GM19452 (cell line): ENCODE measurements at regions not wholly inside any gene's neighbourhood (a gene's known extent, or its start where the extent isn't known, plus 50 kb on each side); places are given as distances from the start of the nearest gene placed in this dataset.
"Not testable (repeated sequence)": the region's sequence is repeated elsewhere in the genome, so short reads cannot be mapped to it uniquely, and the experiment has no call there.

Experiments
- ATAC-seq: cut with Tn5 transposase; IDR thresholded peaks from one replicate; pipeline ENCODE4 v1.9.1; 2021; ENCODE audit not compliant: unreplicated experiment

DNA sequence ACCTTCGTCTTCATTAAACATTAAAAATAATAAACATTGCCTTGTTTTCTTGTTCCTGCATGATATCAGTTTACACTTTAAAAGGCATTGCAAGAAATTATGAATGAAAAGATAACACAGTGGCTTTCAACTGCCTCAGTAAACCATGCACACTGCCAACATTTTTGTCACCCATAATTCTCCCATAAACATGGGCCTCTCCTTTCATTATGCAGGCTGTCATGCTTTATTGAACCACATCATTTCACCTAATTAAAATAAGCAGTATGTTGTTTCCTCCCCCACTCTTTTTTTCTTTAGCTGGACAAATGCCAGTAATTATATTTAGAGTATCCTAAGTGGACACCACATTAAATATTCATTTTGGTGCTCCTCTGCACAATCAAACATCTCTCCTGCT, 1566.5 kb upstream of the SLC10A2 start:
- ATAC-seq = no peak

DNA sequence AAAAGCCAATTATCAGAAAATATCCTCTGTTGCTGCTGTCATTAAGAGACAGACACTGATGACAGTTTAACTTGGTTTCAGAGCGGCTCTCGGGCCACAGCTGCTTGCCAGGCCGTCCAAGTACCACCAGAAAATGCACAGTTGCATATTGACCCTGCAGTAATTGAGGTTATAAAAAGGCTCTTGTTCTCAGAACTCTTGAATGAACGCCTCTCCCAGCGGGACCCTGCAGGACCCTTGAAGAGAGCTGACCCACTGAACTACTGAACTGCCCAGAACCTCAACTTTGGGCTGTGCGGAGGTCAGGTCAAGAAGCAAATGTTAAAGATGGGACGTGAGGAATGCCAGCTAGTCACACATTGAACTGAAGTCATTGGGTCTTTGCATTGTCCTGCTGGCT, 1559.0 kb upstream of the SLC10A2 start:
- no peak for ATAC-seq

DNA sequence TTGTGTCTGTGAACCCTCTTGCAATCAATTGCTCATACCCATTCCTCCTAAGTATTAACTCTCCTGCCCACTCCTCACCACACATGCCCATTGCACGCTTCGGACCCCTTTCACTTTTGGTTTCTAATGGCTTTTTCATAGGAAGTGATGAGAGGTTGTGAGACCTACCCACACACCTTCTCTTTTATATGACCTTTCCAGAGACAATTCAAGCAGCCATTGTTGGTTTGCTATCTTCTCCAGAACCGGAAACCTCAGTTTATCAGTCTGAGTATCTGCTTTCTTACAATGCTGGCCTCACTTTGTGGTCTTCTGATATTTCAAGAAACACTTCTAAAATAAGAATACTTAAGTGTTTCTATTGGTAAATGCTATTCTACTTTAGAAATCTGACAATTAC, 1550.8 kb upstream of the SLC10A2 start:
- ATAC-seq = no peak

- ATAC-seq = no peak
Observed at GRCh38 chr13:104614361-104615145, 1548.3 kb upstream of the SLC10A2 start.

DNA sequence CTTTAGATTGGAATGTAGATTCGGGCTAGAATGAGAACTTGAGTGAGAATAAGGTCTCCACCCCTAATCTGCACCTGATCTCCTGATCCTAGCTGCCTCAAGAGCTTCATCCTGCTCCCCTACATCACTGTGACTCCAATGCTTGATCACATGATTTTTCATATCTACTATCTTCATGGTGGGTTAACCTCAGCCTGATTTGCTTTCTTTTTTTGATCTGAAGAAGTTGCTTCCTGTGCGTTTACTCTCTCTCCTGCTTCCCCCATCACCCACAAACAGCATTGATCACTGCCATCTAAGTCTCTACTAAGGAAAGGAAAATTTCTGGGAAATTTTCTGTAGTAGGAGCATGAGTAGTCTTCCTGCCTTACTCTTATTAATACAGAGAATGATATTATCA, 1542.1 kb upstream of the SLC10A2 start:
- no peak for ATAC-seq

DNA sequence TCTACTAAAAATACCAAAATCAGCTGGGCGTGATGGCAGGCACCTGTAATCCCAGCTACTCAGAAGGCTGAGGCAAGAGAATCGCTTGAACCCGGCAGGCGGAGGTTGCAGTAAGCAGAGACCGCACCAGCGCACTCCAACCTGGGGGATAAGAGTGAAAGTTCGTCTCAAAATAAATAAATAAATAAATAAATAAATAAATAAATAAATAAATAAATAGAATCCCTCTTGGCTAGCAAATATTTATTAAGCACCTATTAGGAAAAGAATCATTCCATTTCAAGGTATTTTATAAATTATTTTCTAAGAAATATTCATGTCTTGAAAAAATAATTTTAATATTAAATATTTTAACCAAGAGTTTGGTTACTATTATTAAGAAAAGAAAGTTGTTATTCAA, 1539.2 kb upstream of the SLC10A2 start:
- ATAC-seq = not testable (repeated sequence)

DNA sequence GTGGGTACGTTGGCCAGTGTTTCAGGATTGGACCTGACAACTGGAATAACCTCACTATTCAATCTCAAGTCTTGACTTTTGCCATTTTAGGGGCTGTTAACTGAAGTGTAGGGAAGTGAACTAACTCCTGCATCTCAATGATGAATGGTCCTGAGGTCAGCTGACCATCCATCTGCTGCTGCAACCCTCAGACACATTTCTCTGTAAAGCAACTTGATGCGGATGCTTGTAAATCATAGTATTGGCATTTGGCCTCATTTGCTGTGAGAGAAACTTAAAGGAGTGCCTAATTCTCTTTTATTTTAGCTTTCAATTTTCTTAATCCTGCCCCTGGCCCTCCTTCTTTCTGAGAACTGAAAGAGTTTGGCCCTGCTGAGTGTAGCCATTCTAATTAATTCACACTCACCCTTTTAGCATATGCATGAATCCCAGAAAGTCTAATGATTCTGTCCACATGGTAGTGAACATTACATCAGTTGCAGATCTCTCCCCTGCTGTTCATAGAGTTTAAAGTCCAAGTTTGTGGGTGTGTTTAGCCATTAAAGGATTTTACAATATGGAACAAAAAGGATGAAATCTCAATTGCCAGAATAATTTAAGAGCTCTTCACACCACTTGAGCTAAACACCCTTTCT, 1531.4 kb upstream of the SLC10A2 start:
- no peak for ATAC-seq

- ATAC-seq = no peak
Observed at GRCh38 chr13:104595511-104595910, 1529.3 kb upstream of the SLC10A2 start.

- no peak for ATAC-seq
Observed at GRCh38 chr13:104594806-104595205, 1528.6 kb upstream of the SLC10A2 start.

GRCh38 chr13:104593693-104594092, 1527.5 kb upstream of the SLC10A2 start:
- ATAC-seq = no peak

GRCh38 chr13:104593251-104593576, 1527.0 kb upstream of the SLC10A2 start:
- ATAC-seq = no peak

GRCh38 chr13:104592545-104593250, 1526.5 kb upstream of the SLC10A2 start:
- ATAC-seq = no peak

DNA sequence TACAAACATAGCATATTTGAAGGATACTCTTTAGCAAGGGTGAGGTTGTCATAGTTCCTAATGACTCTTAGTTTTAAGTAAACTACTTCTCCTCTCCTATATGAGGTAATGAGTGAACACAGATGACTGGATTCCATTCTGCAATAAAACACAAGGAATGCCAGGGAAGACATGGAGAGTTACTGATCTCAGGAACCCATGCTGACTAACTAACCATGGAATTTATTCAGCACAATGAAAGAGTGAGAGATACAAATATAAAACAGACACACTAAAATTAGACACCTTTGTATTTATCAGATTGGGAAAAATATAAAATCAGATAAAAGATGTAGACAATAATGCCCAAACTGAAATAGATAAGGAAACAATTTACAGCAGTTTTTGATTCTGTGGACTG, 1525.9 kb upstream of the SLC10A2 start:
- no peak for ATAC-seq

DNA sequence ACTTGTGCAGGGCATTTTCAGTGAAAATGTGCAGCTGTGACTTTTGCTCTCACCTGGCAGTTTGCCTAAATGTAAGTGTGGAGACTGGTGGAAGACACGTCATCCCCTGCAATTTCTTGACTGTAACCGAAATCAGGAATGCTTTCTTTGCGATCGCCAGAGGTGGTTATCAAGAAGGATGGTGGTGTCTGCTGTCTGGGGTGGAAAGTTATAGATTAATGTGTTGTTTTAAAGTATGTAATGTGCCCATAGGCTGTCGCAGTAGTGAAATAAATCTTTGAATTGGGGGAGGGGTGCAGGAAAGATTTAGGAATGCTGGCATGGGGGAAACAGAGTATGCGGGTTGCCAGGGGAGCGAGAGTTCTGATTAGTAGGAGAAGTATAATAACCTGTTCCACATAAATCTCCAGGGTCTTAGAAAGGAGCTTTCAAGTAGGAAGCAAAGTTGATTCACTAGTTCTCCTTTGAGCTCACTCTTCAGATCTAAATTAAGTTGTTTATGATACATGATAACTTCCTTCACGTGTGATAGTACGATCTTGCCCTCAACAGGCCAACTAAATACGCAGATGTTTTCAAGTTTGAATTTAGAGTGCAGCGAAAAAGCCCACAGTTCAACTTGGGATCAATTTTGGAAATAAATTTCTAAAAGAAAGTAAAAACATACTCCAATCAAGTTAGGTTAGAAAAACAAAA, 1520.0 kb upstream of the SLC10A2 start:
- ATAC-seq = no peak

DNA sequence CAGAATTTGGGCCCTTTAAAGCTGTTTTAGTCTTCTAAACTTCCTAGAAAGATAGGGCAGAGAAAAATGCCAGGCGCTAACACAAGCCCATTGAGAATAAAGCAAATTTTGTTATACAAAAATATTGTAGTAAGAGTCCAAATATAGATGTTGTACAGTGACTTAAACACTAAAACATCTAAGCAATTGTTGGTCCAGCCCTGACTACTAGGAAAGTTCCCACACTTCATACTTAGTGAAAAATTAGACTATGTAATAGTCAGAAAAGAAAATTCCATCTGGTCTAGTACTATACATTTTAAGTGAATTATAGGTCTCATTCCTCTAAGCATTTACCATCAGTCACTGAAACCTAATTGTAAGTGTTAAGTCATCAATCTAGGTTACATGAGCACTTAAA, 1518.3 kb upstream of the SLC10A2 start:
- no peak for ATAC-seq

GRCh38 chr13:104580931-104581330, 1514.7 kb upstream of the SLC10A2 start:
- ATAC-seq = no peak

- no peak for ATAC-seq
Observed at GRCh38 chr13:104577071-104577815, 1511.0 kb upstream of the SLC10A2 start.

GRCh38 chr13:104571893-104572229, 1505.6 kb upstream of the SLC10A2 start:
- ATAC-seq = no peak

- ATAC-seq = no peak
Observed at GRCh38 chr13:104571161-104571892, 1505.1 kb upstream of the SLC10A2 start.

DNA sequence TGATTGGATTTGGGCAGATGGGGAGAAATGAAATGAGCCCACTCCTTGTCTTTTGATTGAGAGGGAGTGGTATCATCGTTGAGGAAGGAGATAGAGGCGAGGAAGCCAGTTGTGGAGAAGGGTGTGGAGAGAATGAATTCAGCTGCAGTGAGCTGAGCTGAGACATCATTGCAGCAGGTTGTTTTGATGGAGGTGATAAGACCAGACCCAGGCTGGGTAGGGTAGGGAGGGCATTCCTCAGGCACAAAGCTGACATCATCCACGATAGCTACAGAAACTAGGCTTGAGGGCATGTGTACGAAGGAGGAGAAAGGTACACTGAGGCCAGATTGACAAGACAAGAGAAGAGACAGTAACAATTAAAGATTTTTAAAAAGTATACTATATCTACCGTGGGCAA, 1500.9 kb upstream of the SLC10A2 start:
- no peak for ATAC-seq
